H1 (cell line): ENCODE measurements at regions not wholly inside any gene's neighbourhood (a gene's known extent, or its start where the extent isn't known, plus 50 kb on each side); places are given as distances from the start of the nearest gene placed in this dataset.

Experiments used
- BRCA1 ChIP-seq: IDR thresholded peaks from 2 replicates; pipeline ENCODE4 v1.6.1; 2012; ENCODE audit warnings: low read depth, low read length, improper control_type of control experiment
- EZH2 ChIP-seq: fragments of 200-600 bp; sonication (generic); IDR thresholded peaks from 2 replicates; pipeline ENCODE4 v1.7.1; 2012; ENCODE audit warnings: low read depth, mild to moderate bottlenecking, moderate library complexity, low read length, inconsistent platforms; ENCODE audit not compliant: severe bottlenecking
- HDAC2 ChIP-seq, 2 experiments: fragments of 300-600 bp in 1 of 2; sonication (generic) in 1 of 2; IDR thresholded peaks; 2 replicates each; pipeline ENCODE4 v1.6.1; 2011 to 2012; ENCODE audit warnings: low read depth in 2 of 2, low read length in 2 of 2, mild to moderate bottlenecking in 2 of 2, moderate library complexity in 2 of 2, borderline replicate concordance in 1 of 2, inconsistent platforms in 1 of 2
- RFX5 ChIP-seq: IDR thresholded peaks from 2 replicates; pipeline ENCODE4 v1.6.1; 2011; ENCODE audit warnings: low read depth, low read length, improper control_type of control experiment, borderline replicate concordance
- RNF2 ChIP-seq: fragments of 200-900, 300-1000 bp; sonication (generic); IDR thresholded peaks from 2 replicates; pipeline ENCODE4 v1.7.1; 2016; ENCODE audit warnings: borderline replicate concordance, low read depth, mild to moderate bottlenecking, antibody characterized with exemption, low read length; ENCODE audit not compliant: poor library complexity, severe bottlenecking; ENCODE audit errors: missing control alignments
- TEAD4 ChIP-seq: IDR thresholded peaks from 2 replicates; pipeline ENCODE4 v1.6.1; 2012; ENCODE audit warnings: low read depth, low read length, inconsistent platforms, mixed read lengths
- TF ChIP-seq, protein P1 (sequence below): fragments of 300-600 bp; sonication (generic); IDR thresholded peaks from 2 replicates; pipeline ENCODE4 v1.7.1; 2012; ENCODE audit warnings: low read length, moderate library complexity, mild to moderate bottlenecking, inconsistent platforms; ENCODE audit not compliant: insufficient replicate concordance
- TF ChIP-seq, protein P2 (sequence below), 3 experiments: IDR thresholded peaks; 1 replicate in 2 of 3; 2 replicates in 1 of 3; pipeline versions ENCODE4 v1.5.1 to v1.6.1; 2011; ENCODE audit warnings: low read length in 3 of 3, mild to moderate bottlenecking in 3 of 3, inconsistent platforms in 2 of 3, low read depth in 1 of 3, moderate library complexity in 1 of 3; ENCODE audit not compliant: insufficient read depth in 1 of 3; ENCODE audit errors: control extremely low read depth in 1 of 3

- TF ChIP-seq, protein P1, sequence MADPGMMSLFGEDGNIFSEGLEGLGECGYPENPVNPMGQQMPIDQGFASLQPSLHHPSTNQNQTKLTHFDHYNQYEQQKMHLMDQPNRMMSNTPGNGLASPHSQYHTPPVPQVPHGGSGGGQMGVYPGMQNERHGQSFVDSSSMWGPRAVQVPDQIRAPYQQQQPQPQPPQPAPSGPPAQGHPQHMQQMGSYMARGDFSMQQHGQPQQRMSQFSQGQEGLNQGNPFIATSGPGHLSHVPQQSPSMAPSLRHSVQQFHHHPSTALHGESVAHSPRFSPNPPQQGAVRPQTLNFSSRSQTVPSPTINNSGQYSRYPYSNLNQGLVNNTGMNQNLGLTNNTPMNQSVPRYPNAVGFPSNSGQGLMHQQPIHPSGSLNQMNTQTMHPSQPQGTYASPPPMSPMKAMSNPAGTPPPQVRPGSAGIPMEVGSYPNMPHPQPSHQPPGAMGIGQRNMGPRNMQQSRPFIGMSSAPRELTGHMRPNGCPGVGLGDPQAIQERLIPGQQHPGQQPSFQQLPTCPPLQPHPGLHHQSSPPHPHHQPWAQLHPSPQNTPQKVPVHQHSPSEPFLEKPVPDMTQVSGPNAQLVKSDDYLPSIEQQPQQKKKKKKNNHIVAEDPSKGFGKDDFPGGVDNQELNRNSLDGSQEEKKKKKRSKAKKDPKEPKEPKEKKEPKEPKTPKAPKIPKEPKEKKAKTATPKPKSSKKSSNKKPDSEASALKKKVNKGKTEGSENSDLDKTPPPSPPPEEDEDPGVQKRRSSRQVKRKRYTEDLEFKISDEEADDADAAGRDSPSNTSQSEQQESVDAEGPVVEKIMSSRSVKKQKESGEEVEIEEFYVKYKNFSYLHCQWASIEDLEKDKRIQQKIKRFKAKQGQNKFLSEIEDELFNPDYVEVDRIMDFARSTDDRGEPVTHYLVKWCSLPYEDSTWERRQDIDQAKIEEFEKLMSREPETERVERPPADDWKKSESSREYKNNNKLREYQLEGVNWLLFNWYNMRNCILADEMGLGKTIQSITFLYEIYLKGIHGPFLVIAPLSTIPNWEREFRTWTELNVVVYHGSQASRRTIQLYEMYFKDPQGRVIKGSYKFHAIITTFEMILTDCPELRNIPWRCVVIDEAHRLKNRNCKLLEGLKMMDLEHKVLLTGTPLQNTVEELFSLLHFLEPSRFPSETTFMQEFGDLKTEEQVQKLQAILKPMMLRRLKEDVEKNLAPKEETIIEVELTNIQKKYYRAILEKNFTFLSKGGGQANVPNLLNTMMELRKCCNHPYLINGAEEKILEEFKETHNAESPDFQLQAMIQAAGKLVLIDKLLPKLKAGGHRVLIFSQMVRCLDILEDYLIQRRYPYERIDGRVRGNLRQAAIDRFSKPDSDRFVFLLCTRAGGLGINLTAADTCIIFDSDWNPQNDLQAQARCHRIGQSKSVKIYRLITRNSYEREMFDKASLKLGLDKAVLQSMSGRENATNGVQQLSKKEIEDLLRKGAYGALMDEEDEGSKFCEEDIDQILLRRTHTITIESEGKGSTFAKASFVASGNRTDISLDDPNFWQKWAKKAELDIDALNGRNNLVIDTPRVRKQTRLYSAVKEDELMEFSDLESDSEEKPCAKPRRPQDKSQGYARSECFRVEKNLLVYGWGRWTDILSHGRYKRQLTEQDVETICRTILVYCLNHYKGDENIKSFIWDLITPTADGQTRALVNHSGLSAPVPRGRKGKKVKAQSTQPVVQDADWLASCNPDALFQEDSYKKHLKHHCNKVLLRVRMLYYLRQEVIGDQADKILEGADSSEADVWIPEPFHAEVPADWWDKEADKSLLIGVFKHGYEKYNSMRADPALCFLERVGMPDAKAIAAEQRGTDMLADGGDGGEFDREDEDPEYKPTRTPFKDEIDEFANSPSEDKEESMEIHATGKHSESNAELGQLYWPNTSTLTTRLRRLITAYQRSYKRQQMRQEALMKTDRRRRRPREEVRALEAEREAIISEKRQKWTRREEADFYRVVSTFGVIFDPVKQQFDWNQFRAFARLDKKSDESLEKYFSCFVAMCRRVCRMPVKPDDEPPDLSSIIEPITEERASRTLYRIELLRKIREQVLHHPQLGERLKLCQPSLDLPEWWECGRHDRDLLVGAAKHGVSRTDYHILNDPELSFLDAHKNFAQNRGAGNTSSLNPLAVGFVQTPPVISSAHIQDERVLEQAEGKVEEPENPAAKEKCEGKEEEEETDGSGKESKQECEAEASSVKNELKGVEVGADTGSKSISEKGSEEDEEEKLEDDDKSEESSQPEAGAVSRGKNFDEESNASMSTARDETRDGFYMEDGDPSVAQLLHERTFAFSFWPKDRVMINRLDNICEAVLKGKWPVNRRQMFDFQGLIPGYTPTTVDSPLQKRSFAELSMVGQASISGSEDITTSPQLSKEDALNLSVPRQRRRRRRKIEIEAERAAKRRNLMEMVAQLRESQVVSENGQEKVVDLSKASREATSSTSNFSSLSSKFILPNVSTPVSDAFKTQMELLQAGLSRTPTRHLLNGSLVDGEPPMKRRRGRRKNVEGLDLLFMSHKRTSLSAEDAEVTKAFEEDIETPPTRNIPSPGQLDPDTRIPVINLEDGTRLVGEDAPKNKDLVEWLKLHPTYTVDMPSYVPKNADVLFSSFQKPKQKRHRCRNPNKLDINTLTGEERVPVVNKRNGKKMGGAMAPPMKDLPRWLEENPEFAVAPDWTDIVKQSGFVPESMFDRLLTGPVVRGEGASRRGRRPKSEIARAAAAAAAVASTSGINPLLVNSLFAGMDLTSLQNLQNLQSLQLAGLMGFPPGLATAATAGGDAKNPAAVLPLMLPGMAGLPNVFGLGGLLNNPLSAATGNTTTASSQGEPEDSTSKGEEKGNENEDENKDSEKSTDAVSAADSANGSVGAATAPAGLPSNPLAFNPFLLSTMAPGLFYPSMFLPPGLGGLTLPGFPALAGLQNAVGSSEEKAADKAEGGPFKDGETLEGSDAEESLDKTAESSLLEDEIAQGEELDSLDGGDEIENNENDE = no peak
- TF ChIP-seq, protein P2, sequence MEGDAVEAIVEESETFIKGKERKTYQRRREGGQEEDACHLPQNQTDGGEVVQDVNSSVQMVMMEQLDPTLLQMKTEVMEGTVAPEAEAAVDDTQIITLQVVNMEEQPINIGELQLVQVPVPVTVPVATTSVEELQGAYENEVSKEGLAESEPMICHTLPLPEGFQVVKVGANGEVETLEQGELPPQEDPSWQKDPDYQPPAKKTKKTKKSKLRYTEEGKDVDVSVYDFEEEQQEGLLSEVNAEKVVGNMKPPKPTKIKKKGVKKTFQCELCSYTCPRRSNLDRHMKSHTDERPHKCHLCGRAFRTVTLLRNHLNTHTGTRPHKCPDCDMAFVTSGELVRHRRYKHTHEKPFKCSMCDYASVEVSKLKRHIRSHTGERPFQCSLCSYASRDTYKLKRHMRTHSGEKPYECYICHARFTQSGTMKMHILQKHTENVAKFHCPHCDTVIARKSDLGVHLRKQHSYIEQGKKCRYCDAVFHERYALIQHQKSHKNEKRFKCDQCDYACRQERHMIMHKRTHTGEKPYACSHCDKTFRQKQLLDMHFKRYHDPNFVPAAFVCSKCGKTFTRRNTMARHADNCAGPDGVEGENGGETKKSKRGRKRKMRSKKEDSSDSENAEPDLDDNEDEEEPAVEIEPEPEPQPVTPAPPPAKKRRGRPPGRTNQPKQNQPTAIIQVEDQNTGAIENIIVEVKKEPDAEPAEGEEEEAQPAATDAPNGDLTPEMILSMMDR (IDR thresholded peaks at IDR 0.05; ENCODE audit: control extremely low read depth in 1 of 3, insufficient read depth in 1 of 3, low read depth in 1 of 3, low read length in 3 of 3) = no peak
- no peak for TF ChIP-seq RFX5
- TF ChIP-seq TEAD4 = no peak
- no peak for TF ChIP-seq RNF2
- no peak for TF ChIP-seq HDAC2 (IDR thresholded peaks at IDR 0.05; ENCODE audit: borderline replicate concordance in 1 of 2, low read depth in 2 of 2, low read length in 2 of 2)
- TF ChIP-seq EZH2 = no peak
- TF ChIP-seq BRCA1 = no peak
Measured at GRCh38 chr3:148074946-148075345, 622.8 kb upstream of the AGTR1 start (continued).
